DOHH2 (cell line): ENCODE measurements at regions not wholly inside any gene's neighbourhood (a gene's known extent, or its start where the extent isn't known, plus 50 kb on each side); places are given as distances from the start of the nearest gene placed in this dataset.
A peak's percentile ranks its signal among the peaks of the same experiment; 100 is the strongest.

Experiments
- H3F3A ChIP-seq: fragments of 200-600 bp; sonication (generic), shearing (Covaris generic); 2 replicates; pipeline ENCODE4 v1.6.0; 2016; ENCODE audit warnings: antibody characterized with exemption, mild to moderate bottlenecking; ENCODE audit not compliant: control insufficient read depth, insufficient read depth
- H3K27ac ChIP-seq: fragments of 200-600 bp; sonication (generic); 2 replicates; pipeline ENCODE4 v1.5.1; 2014; ENCODE audit warnings: low read depth, mild to moderate bottlenecking, low read length, moderate library complexity
- H3K27me3 ChIP-seq: fragments of 200-600 bp; sonication (generic); 2 replicates; pipeline ENCODE4 v1.6.1; 2014; ENCODE audit warnings: mild to moderate bottlenecking, low read length, mixed read lengths; ENCODE audit not compliant: control insufficient read depth
- H3K36me3 ChIP-seq: fragments of 200-600 bp; sonication (generic); 2 replicates; pipeline ENCODE4 v1.6.1; 2014; ENCODE audit warnings: mild to moderate bottlenecking, low read length, moderate library complexity, mixed read lengths; ENCODE audit not compliant: control insufficient read depth
- H3K4me1 ChIP-seq: fragments of 200-600 bp; sonication (generic); 2 replicates; pipeline ENCODE4 v1.6.1; 2014; ENCODE audit warnings: mild to moderate bottlenecking, low read length, mixed read lengths; ENCODE audit not compliant: control insufficient read depth
- H3K4me2 ChIP-seq: fragments of 200-600 bp; sonication (generic); 2 replicates; pipeline ENCODE4 v1.6.0; 2014; ENCODE audit warnings: mild to moderate bottlenecking, low read length, moderate library complexity
- H3K4me3 ChIP-seq: fragments of 200-600 bp; sonication (generic); 2 replicates; pipeline ENCODE4 v1.5.1; 2014; ENCODE audit warnings: mild to moderate bottlenecking, low read length, mixed read lengths
- H3K79me2 ChIP-seq: fragments of 200-600 bp; sonication (generic); 2 replicates; pipeline ENCODE4 v1.6.1; 2014; ENCODE audit warnings: mild to moderate bottlenecking, low read length, mixed read lengths; ENCODE audit not compliant: control insufficient read depth
- H3K9me2 ChIP-seq: fragments of 200-600 bp; sonication (generic); replicated peaks from 2 replicates; pipeline ENCODE4 v1.6.1; 2014; ENCODE audit warnings: mild to moderate bottlenecking, low read length, mixed read lengths; ENCODE audit not compliant: control insufficient read depth
- H3K9me3 ChIP-seq: fragments of 200-600 bp; sonication (generic); 2 replicates; pipeline ENCODE4 v1.6.1; 2014; ENCODE audit warnings: antibody characterized with exemption, low read length, mixed read lengths; ENCODE audit not compliant: control insufficient read depth, insufficient read depth
- H4K20me1 ChIP-seq: fragments of 200-600 bp; sonication (generic); 2 replicates; pipeline ENCODE4 v1.6.0; 2014; ENCODE audit warnings: low read depth, mild to moderate bottlenecking, antibody characterized with exemption, low read length, moderate library complexity; ENCODE audit not compliant: control insufficient read depth, insufficient read depth
- CTCF ChIP-seq: fragments of 200-600 bp; sonication (generic); IDR thresholded peaks from one replicate; pipeline ENCODE4 v1.5.1; 2014; ENCODE audit warnings: antibody characterized with exemption, mild to moderate bottlenecking, low read depth, low read length; ENCODE audit not compliant: poor library complexity, severe bottlenecking
- EZH2phosphoT487 ChIP-seq: fragments of 200-600 bp; sonication (generic); IDR thresholded peaks from 2 replicates; pipeline ENCODE4 v1.6.1; 2017; ENCODE audit warnings: borderline replicate concordance, mild to moderate bottlenecking, antibody characterized with exemption, low read length, moderate library complexity, mixed read lengths

- Histone ChIP-seq H3K36me3 (no peaks in the 10 kb centered on the region), H3K79me2 (no peaks in the 10 kb centered on the region), H3K9me3 (no peaks in the 10 kb centered on the region), H3K9me2 (no peaks in the 10 kb centered on the region), H3F3A (peaks cover 4% of the 10 kb centered on the region; the same call in 1 of the 2 replicates), H3K27me3 (no peaks in the 10 kb centered on the region), H3K4me3 (no peak overlapping the region), H3K4me2 (peak overlapping the region; percentile 73), H4K20me1 (no peaks in the 10 kb centered on the region), H3K4me1 (peaks cover 38% of the 10 kb centered on the region), H3K27ac (no peak overlapping the region)
- TF ChIP-seq EZH2phosphoT487, result no peak
- TF ChIP-seq CTCF, result no peak
These were observed 122.7 kb downstream of the LMO4 start for GRCh38 chr1:87451229-87451920.

GRCh38 chr1:87452648-87453047 lies 124.0 kb downstream of the LMO4 start:
- H3K4me3 ChIP-seq, result no peak overlapping the region
- TF ChIP-seq CTCF (no peak), EZH2phosphoT487 (no peak)
- H3K4me1 ChIP-seq, result peaks cover 38% of the 10 kb centered on the region
- no peaks in the 10 kb centered on the region for H3K9me2 ChIP-seq
- H3K27ac ChIP-seq, result no peak overlapping the region
- peaks cover 4% of the 10 kb centered on the region; the same call in 1 of the 2 replicates for H3F3A ChIP-seq
- H3K27me3 ChIP-seq, result no peaks in the 10 kb centered on the region
- H3K79me2 ChIP-seq, result no peaks in the 10 kb centered on the region
- no peaks in the 10 kb centered on the region for H4K20me1 ChIP-seq
- H3K4me2 ChIP-seq, result no peak overlapping the region
- no peaks in the 10 kb centered on the region for H3K9me3 ChIP-seq
- no peaks in the 10 kb centered on the region for H3K36me3 ChIP-seq

- H3K9me2 ChIP-seq, result no peaks in the 10 kb centered on the region
- H3K9me3 ChIP-seq, result no peaks in the 10 kb centered on the region
- no peaks in the 10 kb centered on the region for H4K20me1 ChIP-seq
- peaks cover 2% of the 10 kb centered on the region; the same call in 1 of the 2 replicates for H3K4me1 ChIP-seq
- no peak overlapping the region for H3K4me2 ChIP-seq
- H3K36me3 ChIP-seq, result no peaks in the 10 kb centered on the region
- H3K27ac ChIP-seq, result no peak overlapping the region
- no peaks in the 10 kb centered on the region for H3F3A ChIP-seq
- no peak overlapping the region for H3K4me3 ChIP-seq
- no peaks in the 10 kb centered on the region for H3K27me3 ChIP-seq
- TF ChIP-seq EZH2phosphoT487 (no peak), CTCF (no peak)
- no peaks in the 10 kb centered on the region for H3K79me2 ChIP-seq
These were observed 128.7 kb downstream of the LMO4 start for GRCh38 chr1:87457408-87457807.

- Histone ChIP-seq H3K9me3 (no peaks in the 10 kb centered on the region), H4K20me1 (no peaks in the 10 kb centered on the region), H3K79me2 (no peaks in the 10 kb centered on the region), H3K4me1 (peaks cover 9% of the 10 kb centered on the region), H3K4me2 (no peak overlapping the region), H3K27me3 (no peaks in the 10 kb centered on the region), H3K9me2 (no peaks in the 10 kb centered on the region), H3K4me3 (no peak overlapping the region), H3K27ac (no peak overlapping the region), H3K36me3 (no peaks in the 10 kb centered on the region), H3F3A (no peaks in the 10 kb centered on the region)
- TF ChIP-seq CTCF (no peak), EZH2phosphoT487 (no peak)
These were observed 134.2 kb downstream of the LMO4 start for GRCh38 chr1:87462894-87463293.
